CD14-positive monocyte (primary cell): ENCODE measurements at regions not wholly inside any gene's neighbourhood (a gene's known extent, or its start where the extent isn't known, plus 50 kb on each side); places are given as distances from the start of the nearest gene placed in this dataset.

ENCODE experiments used
- DNase-seq, 3 donors: peaks; one replicate each; pipeline ENCODE4 v3.0.0-alpha.2; 2011 to 2022
- H2AFZ ChIP-seq: 2 replicates; pipeline ENCODE4 v1.6.0; 2012; ENCODE audit warnings: mild to moderate bottlenecking, low read depth, low read length, inconsistent platforms; ENCODE audit not compliant: insufficient read depth, poor library complexity, severe bottlenecking
- H3K27ac ChIP-seq, 2 donors: 1 replicate in 1 of 2; 2 replicates in 1 of 2; pipeline ENCODE4 v1.5.1; 2012 to 2013; ENCODE audit warnings: low read length in 2 of 2, control low read depth in 1 of 2, inconsistent platforms in 1 of 2, low read depth in 1 of 2, mild to moderate bottlenecking in 1 of 2
- H3K27me3 ChIP-seq, 2 donors: one replicate each; pipeline versions ENCODE4 v1.6.0 to v1.6.1; 2011 to 2013; ENCODE audit warnings: low read length in 2 of 2; ENCODE audit not compliant: control insufficient read depth in 2 of 2, insufficient read depth in 2 of 2
- H3K36me3 ChIP-seq, 2 donors: replicated peaks in 1 of 2; 1 replicate in 1 of 2; 2 replicates in 1 of 2; pipeline versions ENCODE4 v1.5.1 to v1.6.1; 2012 to 2013; ENCODE audit warnings: low read length in 2 of 2, control low read depth in 1 of 2, inconsistent platforms in 1 of 2, mild to moderate bottlenecking in 1 of 2; ENCODE audit not compliant: insufficient read depth in 2 of 2, control insufficient read depth in 1 of 2
- H3K4me1 ChIP-seq, 2 donors: 1 replicate in 1 of 2; 2 replicates in 1 of 2; pipeline versions ENCODE4 v1.5.1 to v1.6.1; 2012 to 2013; ENCODE audit warnings: low read length in 2 of 2, control low read depth in 1 of 2, inconsistent platforms in 1 of 2, mild to moderate bottlenecking in 1 of 2, moderate library complexity in 1 of 2; ENCODE audit not compliant: insufficient read depth in 2 of 2, control insufficient read depth in 1 of 2
- H3K4me2 ChIP-seq: replicated peaks from 2 replicates; pipeline ENCODE3; 2012; ENCODE audit warnings: low read length, moderate library complexity, mild to moderate bottlenecking; ENCODE audit not compliant: poor library complexity, severe bottlenecking; ENCODE audit errors: extremely low read depth
- H3K4me3 ChIP-seq, 3 experiments: fragments of 200-600 bp in 1 of 3; sonication (generic) in 1 of 3; replicated peaks in 1 of 3; 1 replicate in 2 of 3; 2 replicates in 1 of 3; pipeline ENCODE4 v1.5.1; 2011 to 2013; ENCODE audit warnings: low read length in 3 of 3, mild to moderate bottlenecking in 3 of 3, control low read depth in 2 of 3, low read depth in 2 of 3, inconsistent platforms in 1 of 3, moderate library complexity in 1 of 3
- H3K79me2 ChIP-seq: 2 replicates; pipeline ENCODE4 v1.6.0; 2012; ENCODE audit warnings: mild to moderate bottlenecking, control low read depth, inconsistent platforms, low read length, moderate library complexity; ENCODE audit not compliant: insufficient read depth
- H3K9ac ChIP-seq: 2 replicates; pipeline ENCODE4 v1.6.0; 2017; ENCODE audit warnings: low read length, mild to moderate bottlenecking; ENCODE audit not compliant: insufficient read depth, poor library complexity, severe bottlenecking
- H3K9me3 ChIP-seq, 2 donors: replicated peaks in 1 of 2; 1 replicate in 1 of 2; 2 replicates in 1 of 2; pipeline versions ENCODE4 v1.5.1 to v1.6.1; 2012 to 2013; ENCODE audit warnings: low read length in 2 of 2, control low read depth in 1 of 2; ENCODE audit not compliant: control insufficient read depth in 1 of 2, insufficient read depth in 1 of 2
- H4K20me1 ChIP-seq: 2 replicates; pipeline ENCODE4 v1.6.0; 2012; ENCODE audit warnings: mild to moderate bottlenecking, low read length, control low read depth, moderate library complexity; ENCODE audit not compliant: insufficient read depth
- H3K27ac Mint-ChIP-seq, 7 donors: one replicate each; pipeline ENCODE4 v1.8.0; 2020; ENCODE audit warnings: mild to moderate bottlenecking in 7 of 7, mixed read lengths in 7 of 7, moderate library complexity in 6 of 7, inconsistent platforms in 2 of 7
- H3K27me3 Mint-ChIP-seq, 3 donors: one replicate each; pipeline ENCODE4 v1.8.0; 2021 to 2022; ENCODE audit warnings: low read depth in 3 of 3, mild to moderate bottlenecking in 3 of 3, mixed read lengths in 3 of 3, moderate library complexity in 3 of 3, inconsistent platforms in 1 of 3
- H3K36me3 Mint-ChIP-seq, 2 donors: one replicate each; pipeline ENCODE4 v1.8.0; 2020; ENCODE audit warnings: mixed read lengths in 2 of 2, inconsistent platforms in 1 of 2, mild to moderate bottlenecking in 1 of 2
- H3K4me1 Mint-ChIP-seq: one replicate; pipeline ENCODE4 v1.8.0; 2020; ENCODE audit warnings: mild to moderate bottlenecking, mixed read lengths
- H3K4me3 Mint-ChIP-seq, 2 donors: one replicate each; pipeline ENCODE4 v1.8.0; 2020; ENCODE audit warnings: mild to moderate bottlenecking in 2 of 2, mixed read lengths in 2 of 2, moderate library complexity in 1 of 2
- H3K9me3 Mint-ChIP-seq, 7 donors: one replicate each; pipeline ENCODE4 v1.8.0; 2020 to 2022; ENCODE audit warnings: mixed read lengths in 7 of 7, mild to moderate bottlenecking in 6 of 7, moderate library complexity in 6 of 7, inconsistent platforms in 2 of 7
- WGBS: methylation state at CpG from one replicate; pipeline ENCODE4 v1.1.5; 2013; ENCODE audit warnings: missing lambda C conversion rate; ENCODE audit not compliant: insufficient coverage; 5-methylcytosine and 5-hydroxymethylcytosine counted together
- intact Hi-C, 2 donors: fragments of 100-400 bp; cut with micrococcal nuclease; formaldehyde crosslinking; loops; one replicate each; pipeline versions ENCODE4 v1.15.0 to v1.15.1; 2023
- TF ChIP-seq, protein P1 (sequence below): fragments of 200-600 bp; IDR thresholded peaks from one replicate; pipeline ENCODE4 v1.8.0; 2022; ENCODE audit warnings: antibody characterized with exemption, mild to moderate bottlenecking

DNA sequence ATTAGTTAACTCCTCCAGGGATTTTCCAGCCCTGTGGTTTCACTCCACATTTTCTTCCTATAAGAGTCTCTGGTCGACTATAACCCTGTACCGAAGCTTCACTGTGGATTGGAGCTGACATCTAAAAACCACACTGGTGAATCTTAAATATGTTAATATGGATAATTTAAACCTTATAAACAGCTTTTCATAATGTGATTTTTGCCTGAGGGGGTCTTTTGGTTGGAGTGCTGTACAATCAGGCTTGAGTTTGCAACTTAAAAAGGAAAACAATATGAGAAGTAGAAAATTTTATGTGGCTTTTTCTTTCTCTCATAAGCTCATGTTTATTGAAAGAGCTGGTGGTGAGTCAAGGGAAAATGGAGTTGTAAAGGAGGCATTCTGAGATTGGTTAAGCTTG lies 313.7 kb downstream of the VPS13C start:
- H3K27me3 Mint-ChIP-seq, result peaks cover 0 to 2% (median 0%) of the 10 kb centered on the region in 3 donors
- no peaks in the 10 kb centered on the region for H4K20me1 ChIP-seq
- H3K4me1 Mint-ChIP-seq, result no peaks in the 10 kb centered on the region
- no peak overlapping the region for H3K9ac ChIP-seq
- H2AFZ ChIP-seq, result no peak overlapping the region
- H3K4me2 ChIP-seq, result no peak overlapping the region
- no peak for DNase-seq
- intact Hi-C loops, result no loop called here
- WGBS, result no CpG with 5 or more reads among the region's 2 CpGs
- no peaks in the 10 kb centered on the region for H3K27me3 ChIP-seq
- no peaks in the 10 kb centered on the region for H3K79me2 ChIP-seq
- H3K9me3 ChIP-seq, result no peaks in the 10 kb centered on the region
- TF ChIP-seq, protein P1, sequence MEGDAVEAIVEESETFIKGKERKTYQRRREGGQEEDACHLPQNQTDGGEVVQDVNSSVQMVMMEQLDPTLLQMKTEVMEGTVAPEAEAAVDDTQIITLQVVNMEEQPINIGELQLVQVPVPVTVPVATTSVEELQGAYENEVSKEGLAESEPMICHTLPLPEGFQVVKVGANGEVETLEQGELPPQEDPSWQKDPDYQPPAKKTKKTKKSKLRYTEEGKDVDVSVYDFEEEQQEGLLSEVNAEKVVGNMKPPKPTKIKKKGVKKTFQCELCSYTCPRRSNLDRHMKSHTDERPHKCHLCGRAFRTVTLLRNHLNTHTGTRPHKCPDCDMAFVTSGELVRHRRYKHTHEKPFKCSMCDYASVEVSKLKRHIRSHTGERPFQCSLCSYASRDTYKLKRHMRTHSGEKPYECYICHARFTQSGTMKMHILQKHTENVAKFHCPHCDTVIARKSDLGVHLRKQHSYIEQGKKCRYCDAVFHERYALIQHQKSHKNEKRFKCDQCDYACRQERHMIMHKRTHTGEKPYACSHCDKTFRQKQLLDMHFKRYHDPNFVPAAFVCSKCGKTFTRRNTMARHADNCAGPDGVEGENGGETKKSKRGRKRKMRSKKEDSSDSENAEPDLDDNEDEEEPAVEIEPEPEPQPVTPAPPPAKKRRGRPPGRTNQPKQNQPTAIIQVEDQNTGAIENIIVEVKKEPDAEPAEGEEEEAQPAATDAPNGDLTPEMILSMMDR, result no peak
- no peak overlapping the region for H3K27ac Mint-ChIP-seq
- peaks cover 0 to 5% (median 2%) of the 10 kb centered on the region in 7 donors for H3K9me3 Mint-ChIP-seq
- no peak overlapping the region for H3K27ac ChIP-seq
- H3K4me1 ChIP-seq, result no peaks in the 10 kb centered on the region
- no peaks in the 10 kb centered on the region for H3K36me3 ChIP-seq
- H3K4me3 Mint-ChIP-seq, result no peak overlapping the region
- H3K36me3 Mint-ChIP-seq, result no peaks in the 10 kb centered on the region
- H3K4me3 ChIP-seq, result no peak overlapping the region

DNA sequence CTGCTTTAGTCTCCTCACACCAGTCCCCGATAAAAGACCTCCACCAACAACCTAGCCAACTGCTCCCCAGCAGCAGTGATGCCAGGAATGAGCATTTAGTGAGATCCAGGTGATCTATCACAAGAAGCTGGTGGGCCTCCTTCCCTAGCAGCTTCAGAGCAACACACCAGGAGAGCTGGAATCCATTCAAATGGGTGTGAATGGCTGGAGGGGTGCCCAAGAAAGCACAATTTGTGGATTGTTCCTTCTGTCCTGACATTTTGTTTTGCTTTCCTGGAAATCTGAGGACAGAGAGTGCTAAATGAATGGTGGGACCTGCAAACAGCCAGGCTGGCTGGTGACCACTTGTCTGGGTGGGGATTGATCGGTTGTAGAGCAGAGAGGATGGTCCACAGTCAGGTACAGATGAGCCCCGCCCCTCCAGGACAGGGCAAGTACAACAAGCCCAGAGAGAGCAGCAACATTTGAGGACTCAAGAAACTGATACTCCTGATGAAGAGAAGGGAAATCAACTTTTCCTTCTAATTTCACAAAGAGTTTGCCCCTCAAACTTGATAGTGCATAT lies 316.8 kb downstream of the VPS13C start:
- 89% methylated on average over 1 of the region's 3 CpGs for WGBS

More for the DNA sequence above, 316.8 kb downstream of the VPS13C start:
- Mint-ChIP-seq H3K27ac (no peak overlapping the region), H3K4me1 (no peaks in the 10 kb centered on the region), H3K36me3 (no peaks in the 10 kb centered on the region), H3K9me3 (peaks cover 0 to 5% (median 2%) of the 10 kb centered on the region in 7 donors), H3K27me3 (peaks cover 0 to 2% (median 0%) of the 10 kb centered on the region in 3 donors), H3K4me3 (no peak overlapping the region)
- H4K20me1 ChIP-seq, result no peaks in the 10 kb centered on the region
- no peaks in the 10 kb centered on the region for H3K36me3 ChIP-seq
- H3K27me3 ChIP-seq, result no peaks in the 10 kb centered on the region
- H3K27ac ChIP-seq, result no peak overlapping the region
- no peaks in the 10 kb centered on the region for H3K79me2 ChIP-seq
- no peak overlapping the region for H3K9ac ChIP-seq
- H3K4me2 ChIP-seq, result no peak overlapping the region
- H3K4me1 ChIP-seq, result no peaks in the 10 kb centered on the region
- TF ChIP-seq, protein P1, result no peak
- H3K4me3 ChIP-seq, result no peak overlapping the region
- no peak overlapping the region for H2AFZ ChIP-seq
- no peak for DNase-seq
- no peaks in the 10 kb centered on the region for H3K9me3 ChIP-seq
- intact Hi-C loops, result no loop called here
